ENCODE measurements at regions not wholly inside any gene's neighbourhood (a gene's known extent, or its start where the extent isn't known, plus 50 kb on each side); places are given as distances from the start of the nearest gene placed in this dataset.

GRCh38 chr2:138950486-138950885 is 170.3 kb upstream of the NXPH2 start:
- DNase-seq, result no peak
- FAIRE-seq, result no peak
- no peak overlapping the region for H3K27ac ChIP-seq (ENCODE audit: low read depth in 1 of 3, low read length in 2 of 3)
- H3K4me1 ChIP-seq (ENCODE audit: control insufficient read depth in 3 of 3, insufficient read depth in 2 of 3, low read depth in 1 of 3, low read length in 2 of 3), result no peaks in the 10 kb centered on the region
- H3K4me3 ChIP-seq (ENCODE audit: low read depth in 1 of 3, low read length in 3 of 3), result no peak overlapping the region
- no peaks in the 10 kb centered on the region for H3K27me3 ChIP-seq (ENCODE audit: control insufficient read depth in 3 of 3, insufficient read depth in 3 of 3, low read length in 3 of 3)
- no peaks in the 10 kb centered on the region for H3K36me3 ChIP-seq (ENCODE audit: control insufficient read depth in 3 of 3, insufficient read depth in 2 of 3, low read depth in 1 of 3, low read length in 3 of 3)
- no peaks in the 10 kb centered on the region for H3K9me3 ChIP-seq (ENCODE audit: control insufficient read depth in 2 of 2, insufficient read depth in 1 of 2, low read depth in 1 of 2, low read length in 1 of 2)
- 64 to 82% (median 81%) methylated on average over 2 of the region's 2 CpGs for WGBS, 3 donors

DNA sequence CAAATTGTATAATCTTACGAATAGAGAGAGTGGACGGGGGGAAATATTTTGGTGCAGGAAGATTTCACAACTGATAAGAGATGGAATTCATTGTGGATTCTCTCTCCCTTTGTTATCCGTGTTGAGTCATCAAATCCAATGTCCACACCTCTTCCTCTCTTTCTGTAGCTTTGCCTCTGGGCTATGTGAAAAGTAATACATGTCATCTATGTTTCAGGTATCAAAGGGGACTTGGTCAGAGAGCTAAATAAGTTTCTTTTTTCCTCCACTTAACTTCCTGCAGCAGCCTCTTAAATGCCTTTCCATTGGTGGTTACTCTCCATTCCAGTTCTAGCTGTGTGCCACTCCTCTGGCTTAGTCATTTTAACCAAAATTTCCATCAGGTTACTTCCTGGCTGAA is 169.3 kb upstream of the NXPH2 start:
- WGBS, 3 donors, result 78 to 81% (median 80%) methylated on average over 3 of the region's 3 CpGs
- DNase-seq (no peak), FAIRE-seq (no peak)
- no peak overlapping the region for H3K4me3 ChIP-seq (ENCODE audit: low read depth in 1 of 3, low read length in 3 of 3)
- no peaks in the 10 kb centered on the region for H3K27me3 ChIP-seq (ENCODE audit: control insufficient read depth in 3 of 3, insufficient read depth in 3 of 3, low read length in 3 of 3)
- H3K4me1 ChIP-seq (ENCODE audit: control insufficient read depth in 3 of 3, insufficient read depth in 2 of 3, low read depth in 1 of 3, low read length in 2 of 3), result no peaks in the 10 kb centered on the region
- no peaks in the 10 kb centered on the region for H3K9me3 ChIP-seq (ENCODE audit: control insufficient read depth in 2 of 2, insufficient read depth in 1 of 2, low read depth in 1 of 2, low read length in 1 of 2)
- no peaks in the 10 kb centered on the region for H3K36me3 ChIP-seq (ENCODE audit: control insufficient read depth in 3 of 3, insufficient read depth in 2 of 3, low read depth in 1 of 3, low read length in 3 of 3)
- no peak overlapping the region for H3K27ac ChIP-seq (ENCODE audit: low read depth in 1 of 3, low read length in 2 of 3)

DNA sequence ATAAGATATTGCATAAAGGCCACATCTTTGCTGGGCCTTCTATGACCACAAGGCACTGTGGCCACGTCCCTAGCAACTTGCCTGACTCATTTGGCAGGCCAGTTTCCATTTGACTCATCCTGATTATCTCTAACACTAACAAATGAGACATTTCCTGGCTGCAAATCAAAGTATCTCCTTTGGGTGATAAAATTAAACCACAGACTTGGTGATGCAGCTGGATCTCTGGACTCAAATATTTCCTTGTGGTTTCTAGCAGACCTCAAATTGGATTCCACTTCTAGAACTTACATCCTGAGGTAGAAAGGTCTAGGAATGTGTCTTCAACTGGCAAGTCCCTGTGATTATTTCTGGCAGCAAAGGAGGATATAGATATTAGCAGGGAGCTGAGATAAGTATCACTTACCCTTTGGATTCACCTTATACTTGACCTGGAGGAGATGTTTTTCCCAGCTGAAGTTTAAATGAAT is 167.9 kb upstream of the NXPH2 start:
- H3K27me3 ChIP-seq (ENCODE audit: control insufficient read depth in 3 of 3, insufficient read depth in 3 of 3, low read length in 3 of 3), result no peaks in the 10 kb centered on the region
- no peak overlapping the region for H3K4me3 ChIP-seq (ENCODE audit: low read depth in 1 of 3, low read length in 3 of 3)
- no peaks in the 10 kb centered on the region for H3K4me1 ChIP-seq (ENCODE audit: control insufficient read depth in 3 of 3, insufficient read depth in 2 of 3, low read depth in 1 of 3, low read length in 2 of 3)
- FAIRE-seq (no peak), DNase-seq (peak in 1 of 2 donors; percentile 4)
- H3K36me3 ChIP-seq (ENCODE audit: control insufficient read depth in 3 of 3, insufficient read depth in 2 of 3, low read depth in 1 of 3, low read length in 3 of 3), result no peaks in the 10 kb centered on the region
- WGBS, 3 donors, result 0 to 12% (median 4%) methylated on average over 1 of the region's 1 CpG
- no peak overlapping the region for H3K27ac ChIP-seq (ENCODE audit: low read depth in 1 of 3, low read length in 2 of 3)
- H3K9me3 ChIP-seq (ENCODE audit: control insufficient read depth in 2 of 2, insufficient read depth in 1 of 2, low read depth in 1 of 2, low read length in 1 of 2), result no peaks in the 10 kb centered on the region

- H3K4me1 ChIP-seq (ENCODE audit: control insufficient read depth in 3 of 3, insufficient read depth in 2 of 3, low read depth in 1 of 3, low read length in 2 of 3), result no peaks in the 10 kb centered on the region
- WGBS, 3 donors, result 78 to 90% (median 82%) methylated on average over 2 of the region's 2 CpGs
- no peak overlapping the region for H3K27ac ChIP-seq (ENCODE audit: low read depth in 1 of 3, low read length in 2 of 3)
- no peak overlapping the region for H3K4me3 ChIP-seq (ENCODE audit: low read depth in 1 of 3, low read length in 3 of 3)
- FAIRE-seq, result no peak
- H3K27me3 ChIP-seq (ENCODE audit: control insufficient read depth in 3 of 3, insufficient read depth in 3 of 3, low read length in 3 of 3), result no peaks in the 10 kb centered on the region
- DNase-seq, result no peak
- no peaks in the 10 kb centered on the region for H3K36me3 ChIP-seq (ENCODE audit: control insufficient read depth in 3 of 3, insufficient read depth in 2 of 3, low read depth in 1 of 3, low read length in 3 of 3)
- H3K9me3 ChIP-seq (ENCODE audit: control insufficient read depth in 2 of 2, insufficient read depth in 1 of 2, low read depth in 1 of 2, low read length in 1 of 2), result peaks cover 0 to 6% of the 10 kb centered on the region in 2 donors
Measured at GRCh38 chr2:138943470-138943869, 163.3 kb upstream of the NXPH2 start.

DNA sequence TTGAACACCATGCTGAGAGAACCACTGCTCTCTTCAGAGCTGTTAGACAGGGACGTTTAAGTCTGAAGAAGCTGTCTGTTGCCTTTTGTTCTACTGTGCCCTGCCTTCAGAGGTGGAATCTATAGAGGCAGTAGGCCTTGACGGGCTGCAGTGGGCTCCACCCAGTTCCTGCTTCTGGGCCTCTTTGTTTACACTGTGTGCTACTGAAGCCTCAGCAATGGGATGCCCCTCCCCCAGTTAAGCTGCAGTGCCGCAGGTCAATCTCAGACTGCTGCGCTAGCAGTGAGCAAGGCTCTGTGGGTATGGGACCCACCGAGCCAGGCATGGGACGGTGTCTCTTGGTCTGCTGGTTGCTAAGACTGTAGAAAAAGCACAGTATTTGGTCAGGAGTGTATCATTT is 162.3 kb upstream of the NXPH2 start:
- Histone ChIP-seq H3K4me1 (ENCODE audit: control insufficient read depth in 3 of 3, insufficient read depth in 2 of 3, low read depth in 1 of 3, low read length in 2 of 3) (no peaks in the 10 kb centered on the region), H3K36me3 (ENCODE audit: control insufficient read depth in 3 of 3, insufficient read depth in 2 of 3, low read depth in 1 of 3, low read length in 3 of 3) (no peaks in the 10 kb centered on the region), H3K4me3 (ENCODE audit: low read depth in 1 of 3, low read length in 3 of 3) (no peak overlapping the region), H3K27ac (ENCODE audit: low read depth in 1 of 3, low read length in 2 of 3) (no peak overlapping the region), H3K9me3 (ENCODE audit: control insufficient read depth in 2 of 2, insufficient read depth in 1 of 2, low read depth in 1 of 2, low read length in 1 of 2) (peaks cover 0 to 6% of the 10 kb centered on the region in 2 donors), H3K27me3 (ENCODE audit: control insufficient read depth in 3 of 3, insufficient read depth in 3 of 3, low read length in 3 of 3) (no peaks in the 10 kb centered on the region)
- WGBS, 3 donors, result 45 to 58% (median 57%) methylated on average over 6 of the region's 6 CpGs
- DNase-seq (no peak), FAIRE-seq (no peak)

DNA sequence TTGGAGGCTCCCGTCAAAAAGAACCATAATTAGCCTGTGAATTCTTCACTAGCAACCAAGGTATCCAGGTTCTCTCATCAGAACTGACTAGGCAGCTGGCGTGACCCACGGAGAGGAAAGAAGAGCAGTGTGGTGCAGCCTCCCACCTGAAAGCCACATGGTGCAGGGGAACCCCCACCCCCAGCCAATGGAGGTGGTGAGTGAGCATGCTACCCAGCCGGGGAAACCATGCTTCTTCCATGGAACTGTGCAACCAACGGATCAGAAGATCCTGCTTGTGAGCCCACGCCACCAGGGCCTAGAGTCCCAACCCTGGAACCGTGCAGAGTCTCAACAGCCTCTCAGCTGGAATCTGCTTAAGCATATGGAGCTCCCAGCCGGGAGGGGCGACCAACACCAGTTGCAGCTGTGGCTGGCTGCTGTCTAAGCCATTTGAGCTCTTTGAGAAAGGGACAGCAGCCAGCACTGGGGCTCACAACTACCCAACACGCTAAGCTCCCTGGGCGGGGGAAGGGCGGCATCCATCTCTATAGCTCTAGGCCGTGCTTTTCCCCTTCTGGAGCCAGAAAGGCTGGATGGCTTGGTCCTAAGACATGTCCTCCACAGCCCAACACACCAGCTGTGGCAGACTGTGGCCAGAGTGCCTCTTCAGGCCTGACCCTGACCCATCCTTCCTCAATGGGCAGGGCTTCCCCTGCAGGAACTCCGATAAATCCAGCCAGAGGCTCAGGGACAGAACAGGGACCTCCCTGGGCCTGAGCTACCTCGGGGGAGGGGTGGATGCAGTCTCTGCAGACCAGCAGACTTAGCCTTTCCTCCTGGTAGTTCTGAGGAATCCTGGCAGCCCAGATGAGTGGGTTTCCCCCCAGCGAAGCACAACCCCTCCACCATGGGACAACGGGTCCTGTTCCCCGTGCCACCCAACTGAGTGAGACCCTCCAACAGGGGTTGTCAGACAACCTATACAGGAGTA is 151.4 kb upstream of the NXPH2 start:
- H3K27ac ChIP-seq (ENCODE audit: low read depth in 1 of 3, low read length in 2 of 3), result no peak overlapping the region
- no peaks in the 10 kb centered on the region for H3K27me3 ChIP-seq (ENCODE audit: control insufficient read depth in 3 of 3, insufficient read depth in 3 of 3, low read length in 3 of 3)
- no peak overlapping the region for H3K4me3 ChIP-seq (ENCODE audit: low read depth in 1 of 3, low read length in 3 of 3)
- no peak for DNase-seq
- no peaks in the 10 kb centered on the region for H3K4me1 ChIP-seq (ENCODE audit: control insufficient read depth in 3 of 3, insufficient read depth in 2 of 3, low read depth in 1 of 3, low read length in 2 of 3)
- no peak for FAIRE-seq
- no peaks in the 10 kb centered on the region for H3K9me3 ChIP-seq (ENCODE audit: control insufficient read depth in 2 of 2, insufficient read depth in 1 of 2, low read depth in 1 of 2, low read length in 1 of 2)
- WGBS, 3 donors, result 75 to 83% (median 76%) methylated on average over 18 of the region's 18 CpGs
- no peaks in the 10 kb centered on the region for H3K36me3 ChIP-seq (ENCODE audit: control insufficient read depth in 3 of 3, insufficient read depth in 2 of 3, low read depth in 1 of 3, low read length in 3 of 3)

GRCh38 chr2:138930571-138930970 is 150.4 kb upstream of the NXPH2 start:
- no peak for FAIRE-seq
- H3K9me3 ChIP-seq (ENCODE audit: control insufficient read depth in 2 of 2, insufficient read depth in 1 of 2, low read depth in 1 of 2, low read length in 1 of 2), result no peaks in the 10 kb centered on the region
- H3K27ac ChIP-seq (ENCODE audit: low read depth in 1 of 3, low read length in 2 of 3), result no peak overlapping the region
- H3K4me3 ChIP-seq (ENCODE audit: low read depth in 1 of 3, low read length in 3 of 3), result no peak overlapping the region
- no peaks in the 10 kb centered on the region for H3K36me3 ChIP-seq (ENCODE audit: control insufficient read depth in 3 of 3, insufficient read depth in 2 of 3, low read depth in 1 of 3, low read length in 3 of 3)
- no peaks in the 10 kb centered on the region for H3K27me3 ChIP-seq (ENCODE audit: control insufficient read depth in 3 of 3, insufficient read depth in 3 of 3, low read length in 3 of 3)
- H3K4me1 ChIP-seq (ENCODE audit: control insufficient read depth in 3 of 3, insufficient read depth in 2 of 3, low read depth in 1 of 3, low read length in 2 of 3), result no peaks in the 10 kb centered on the region
- no peak for DNase-seq
- WGBS, 3 donors, result 71 to 72% (median 72%) methylated on average over 6 of the region's 6 CpGs

GRCh38 chr2:138928374-138929021 is 148.3 kb upstream of the NXPH2 start:
- FAIRE-seq, result no peak
- H3K4me3 ChIP-seq (ENCODE audit: low read depth in 1 of 3, low read length in 3 of 3), result no peak overlapping the region
- no peaks in the 10 kb centered on the region for H3K36me3 ChIP-seq (ENCODE audit: control insufficient read depth in 3 of 3, insufficient read depth in 2 of 3, low read depth in 1 of 3, low read length in 3 of 3)
- no peaks in the 10 kb centered on the region for H3K9me3 ChIP-seq (ENCODE audit: control insufficient read depth in 2 of 2, insufficient read depth in 1 of 2, low read depth in 1 of 2, low read length in 1 of 2)
- H3K4me1 ChIP-seq (ENCODE audit: control insufficient read depth in 3 of 3, insufficient read depth in 2 of 3, low read depth in 1 of 3, low read length in 2 of 3), result no peaks in the 10 kb centered on the region
- 59 to 67% (median 65%) methylated on average over 1 of the region's 1 CpG for WGBS, 3 donors
- DNase-seq, result no peak
- H3K27ac ChIP-seq (ENCODE audit: low read depth in 1 of 3, low read length in 2 of 3), result no peak overlapping the region
- H3K27me3 ChIP-seq (ENCODE audit: control insufficient read depth in 3 of 3, insufficient read depth in 3 of 3, low read length in 3 of 3), result no peaks in the 10 kb centered on the region

Data from small intestine (tissue), 7 donors.